ENCODE measurements at regions not wholly inside any gene's neighbourhood (a gene's known extent, or its start where the extent isn't known, plus 50 kb on each side); places are given as distances from the start of the nearest gene placed in this dataset.

DNA sequence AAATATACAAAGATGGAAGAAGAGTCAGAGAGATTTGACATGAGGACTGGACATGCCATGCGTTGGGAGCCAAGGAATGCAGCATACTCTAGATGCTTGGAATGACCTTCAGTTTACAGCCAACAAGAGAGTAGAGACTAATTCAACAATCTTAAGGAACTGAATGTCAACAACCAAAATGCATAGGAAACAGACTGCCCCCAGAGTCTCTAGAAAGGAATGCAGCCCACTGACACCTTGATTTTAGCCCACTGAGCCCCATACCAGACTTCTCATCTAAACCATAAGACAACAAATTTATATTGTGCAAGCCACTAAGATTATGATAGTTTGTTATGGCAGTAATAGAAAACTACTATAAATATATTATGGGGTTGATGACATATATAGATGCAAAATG, 611.2 kb downstream of the RPS29 start:
- no peak for DNase-seq

DNA sequence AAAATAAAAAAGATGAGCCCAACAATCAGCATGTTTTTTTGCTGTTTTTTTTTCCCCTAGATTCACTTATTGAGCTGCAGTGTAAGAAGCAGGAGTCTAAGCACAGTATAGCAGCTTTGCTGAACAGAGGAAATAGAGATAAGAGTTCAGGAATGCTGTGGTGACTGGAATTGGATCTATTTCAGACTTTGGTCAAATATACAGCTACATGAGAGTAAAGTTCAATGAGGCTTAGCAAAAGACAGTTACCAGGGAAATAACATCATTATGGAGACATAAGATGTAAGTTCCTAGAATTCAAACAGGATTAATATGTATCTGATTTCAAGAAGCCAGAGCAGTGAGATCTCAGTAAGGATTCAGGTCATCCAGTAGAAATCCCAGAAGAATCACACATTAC, 613.0 kb downstream of the RPS29 start:
- no peak for DNase-seq

DNA sequence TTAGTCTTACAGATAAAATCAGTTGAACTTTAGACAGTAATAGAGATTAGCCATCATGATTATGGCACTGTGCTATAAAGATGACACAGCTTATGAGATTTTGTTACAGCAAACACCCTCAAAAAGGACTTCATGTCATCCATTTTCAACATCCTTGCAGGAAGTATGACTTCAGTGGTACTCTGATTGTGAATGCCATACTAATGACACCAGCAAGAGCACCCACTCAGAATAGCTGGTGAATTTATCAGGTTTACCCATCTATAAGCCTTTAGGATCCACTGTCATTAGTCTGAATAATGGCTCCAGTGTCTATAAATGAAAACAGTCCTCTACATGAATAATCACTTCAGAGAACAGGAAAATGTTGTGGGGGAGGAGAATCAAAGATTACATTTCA, 615.2 kb downstream of the RPS29 start:
- DNase-seq, result no peak

DNA sequence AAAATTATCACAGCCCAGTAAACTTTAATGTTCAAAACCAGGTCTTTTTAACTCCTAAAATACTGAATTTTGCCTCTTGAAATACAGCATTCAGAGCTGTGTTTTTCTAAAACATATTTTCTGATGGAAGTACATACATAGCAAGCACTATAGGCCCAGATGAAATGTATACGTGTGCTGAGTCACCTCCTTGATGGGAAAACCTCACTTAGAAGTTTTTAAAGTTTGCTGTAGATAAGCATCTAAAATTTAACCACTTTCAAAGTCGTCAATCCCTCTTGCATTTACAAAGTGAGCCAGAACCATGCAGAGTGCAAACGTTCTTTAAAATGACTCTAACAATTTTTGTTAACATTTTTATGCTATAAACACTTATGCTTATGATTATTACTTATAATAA, 618.8 kb downstream of the RPS29 start:
- DNase-seq, result no peak

DNA sequence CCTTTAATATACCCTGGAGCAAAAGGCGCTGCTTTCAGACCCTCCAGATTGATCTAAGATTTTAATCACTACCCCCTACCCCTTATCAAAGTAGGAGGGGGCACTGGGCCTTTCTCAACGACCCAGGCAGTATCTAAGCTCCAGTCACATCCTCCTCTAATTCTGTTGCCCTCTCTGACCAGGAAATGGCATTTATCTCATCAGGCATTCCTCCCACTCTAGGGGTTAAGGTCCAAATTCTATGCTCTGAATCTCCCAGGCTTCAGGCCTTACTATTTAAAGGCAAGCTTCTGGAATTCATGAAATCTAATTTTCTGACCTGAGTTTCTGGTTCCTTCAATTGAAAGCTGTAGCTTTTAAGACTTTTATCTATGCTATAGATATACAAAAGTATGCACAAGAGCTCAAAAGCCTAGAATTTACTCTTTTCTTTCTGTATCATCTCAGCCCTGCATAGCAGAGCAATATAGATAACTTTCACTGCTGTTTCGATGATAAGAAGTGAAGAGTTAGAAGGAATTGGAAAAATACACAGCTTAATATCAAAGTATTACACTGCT, 622.9 kb downstream of the RPS29 start:
- no peak for DNase-seq

DNA sequence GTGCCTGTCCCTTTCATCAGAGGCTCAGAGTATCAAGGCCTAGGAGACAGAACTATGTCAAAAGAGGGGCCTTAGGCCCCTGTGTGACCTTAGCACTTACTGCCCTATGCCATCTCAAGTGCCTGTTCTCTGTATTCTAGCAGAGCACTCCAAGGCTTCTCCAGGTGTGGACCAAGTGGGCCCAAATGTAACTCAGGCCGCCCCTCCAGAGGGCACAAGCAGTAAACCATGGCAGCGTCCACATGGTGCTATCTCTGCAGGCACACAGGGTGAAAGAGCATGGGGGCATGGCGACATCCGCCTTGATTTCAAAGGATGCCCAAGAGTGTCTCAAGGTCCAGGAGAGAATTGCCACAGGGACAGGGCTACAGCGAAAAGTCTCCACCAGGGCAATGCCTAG, 628.7 kb downstream of the RPS29 start:
- no peak for DNase-seq

DNA sequence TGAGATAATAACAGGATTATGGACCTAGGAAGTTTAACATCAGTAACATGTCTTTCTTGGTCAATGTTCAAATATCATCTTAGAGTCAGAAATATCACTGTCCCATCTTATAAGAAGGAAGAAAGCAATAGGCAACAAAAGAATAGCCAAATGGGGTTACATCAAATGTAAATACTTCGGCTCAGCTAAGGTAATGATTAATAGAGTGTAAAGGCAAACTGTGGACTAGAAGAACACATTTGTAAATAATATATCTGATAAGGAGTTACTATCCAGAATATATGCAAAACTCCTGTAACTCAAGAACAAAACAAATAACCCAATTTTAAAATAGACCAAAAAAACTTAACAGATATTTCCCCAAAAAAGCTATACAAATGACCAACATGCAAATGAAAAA, 630.3 kb downstream of the RPS29 start:
- DNase-seq, result no peak

DNA sequence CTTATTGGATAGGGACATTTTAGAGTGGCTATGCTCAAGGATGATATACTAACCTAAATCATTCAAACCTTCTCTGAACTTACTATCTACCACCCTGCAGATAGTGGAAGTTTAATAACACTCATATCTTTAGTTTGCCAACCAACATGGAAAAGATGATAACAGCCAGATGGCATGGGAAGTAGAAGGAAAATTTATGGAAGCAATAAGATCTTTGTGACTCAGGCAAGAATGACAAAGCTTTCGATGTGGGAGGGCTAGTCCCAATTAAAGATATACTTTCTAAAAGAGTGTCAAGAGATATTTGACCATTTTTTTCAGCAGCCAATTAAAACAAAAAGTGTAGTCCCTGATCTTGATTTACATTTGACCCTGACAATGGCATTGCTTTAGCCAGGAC, 631.7 kb downstream of the RPS29 start:
- DNase-seq, result no peak

DNA sequence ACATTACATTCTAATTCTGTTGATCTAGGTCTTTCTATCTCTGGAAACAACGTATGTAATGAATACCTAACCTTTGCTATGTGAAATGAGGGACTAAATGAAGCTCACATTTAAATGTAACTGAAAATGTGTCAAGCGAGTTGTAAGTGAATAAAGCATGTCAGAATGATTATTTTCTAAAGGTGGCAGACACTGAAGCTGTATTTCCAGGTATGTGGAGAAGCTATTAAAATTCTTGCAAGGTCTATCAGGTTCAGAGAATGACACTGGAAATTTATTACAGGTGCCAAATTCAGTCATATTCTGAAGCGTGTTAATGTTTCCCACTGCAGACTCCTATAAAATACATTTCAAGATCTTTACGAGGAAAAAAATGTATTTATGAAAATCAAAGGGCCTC, 641.4 kb downstream of the RPS29 start:
- no peak for DNase-seq

DNA sequence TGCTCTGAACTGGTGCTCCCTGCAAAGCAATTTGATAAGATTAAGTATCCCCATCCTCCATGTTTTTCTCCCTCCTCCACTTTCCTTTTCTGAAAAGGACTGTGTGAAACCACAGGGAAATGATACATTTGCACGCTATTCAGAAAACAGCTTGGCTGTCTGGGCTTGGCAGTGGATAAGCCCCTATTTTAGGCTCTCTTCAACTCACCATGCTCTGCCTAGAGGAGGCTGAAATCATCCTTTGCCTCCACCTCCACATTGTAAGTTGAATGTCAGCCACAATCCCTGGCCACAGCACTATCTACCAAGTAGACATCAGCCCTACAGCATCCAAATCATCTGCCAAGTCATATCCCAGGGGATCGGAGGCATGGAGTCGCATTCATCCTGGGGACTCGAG, 642.3 kb downstream of the RPS29 start:
- no peak for DNase-seq

DNA sequence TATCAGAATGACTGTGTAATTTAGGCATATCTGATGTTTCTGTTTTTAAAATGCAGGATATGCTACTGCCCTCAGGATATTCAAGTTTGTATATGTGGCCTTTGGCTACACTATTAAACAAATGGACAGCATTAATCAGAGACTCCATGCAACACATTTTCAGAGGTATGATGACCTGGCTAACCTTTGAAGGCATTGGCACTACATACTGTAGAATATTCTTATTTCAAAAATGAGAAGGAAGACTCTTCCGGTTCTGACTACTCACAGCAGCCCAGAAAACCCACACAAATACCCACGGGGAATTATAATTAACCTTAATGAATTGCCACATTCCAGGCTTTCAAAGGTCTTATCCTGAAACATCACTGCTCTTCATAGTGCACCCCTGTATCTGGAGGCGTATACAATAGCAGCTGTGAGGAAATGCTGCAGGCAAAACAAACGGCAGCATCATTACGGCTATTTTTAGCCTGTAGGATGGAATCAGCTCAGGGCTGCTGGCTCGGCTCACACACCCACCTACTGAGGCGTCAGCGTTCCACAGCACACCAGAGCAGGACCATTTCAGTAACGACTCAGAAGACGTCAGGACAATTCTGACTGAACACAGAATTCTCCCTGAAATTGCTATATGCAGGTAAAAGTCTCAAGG, 648.5 kb downstream of the RPS29 start:
- no peak for DNase-seq

DNA sequence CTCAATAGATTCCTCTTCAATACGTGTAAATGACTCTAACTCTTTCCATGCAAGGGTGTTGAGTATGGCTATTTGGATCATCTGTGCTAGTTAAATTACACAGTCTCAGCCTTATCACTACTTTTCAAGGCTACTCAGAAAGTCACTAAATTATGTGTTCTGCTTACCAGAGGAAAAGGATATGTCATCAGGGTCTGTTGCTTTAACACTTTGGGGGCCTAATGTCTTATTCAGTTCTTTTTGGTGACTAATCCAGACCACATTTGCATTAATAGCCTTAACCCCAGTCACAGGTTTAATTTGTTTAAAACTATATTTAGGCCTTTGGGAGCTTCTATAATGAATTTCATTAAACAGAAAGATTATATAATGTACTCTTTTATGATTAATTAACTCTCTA, 649.3 kb downstream of the RPS29 start:
- no peak for DNase-seq

DNA sequence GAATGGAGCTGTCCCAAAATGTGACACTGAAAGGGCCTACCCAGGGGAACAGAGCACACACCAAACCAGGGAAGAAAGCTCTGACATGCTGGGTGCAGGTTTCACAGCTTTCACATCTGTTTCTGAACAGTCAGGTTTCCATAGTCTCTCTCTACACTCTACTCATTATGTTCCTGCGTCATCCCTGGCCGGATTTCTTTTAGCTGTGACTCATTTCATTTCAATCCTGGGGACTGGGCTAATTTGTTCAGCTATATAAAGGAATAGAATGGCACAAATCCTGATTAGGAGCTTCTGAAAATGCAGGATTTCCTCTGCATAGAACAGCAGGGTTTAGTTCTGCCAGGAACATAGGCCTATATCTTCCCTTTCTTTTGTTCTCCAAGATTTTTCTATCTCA, 649.8 kb downstream of the RPS29 start:
- no peak for DNase-seq

DNA sequence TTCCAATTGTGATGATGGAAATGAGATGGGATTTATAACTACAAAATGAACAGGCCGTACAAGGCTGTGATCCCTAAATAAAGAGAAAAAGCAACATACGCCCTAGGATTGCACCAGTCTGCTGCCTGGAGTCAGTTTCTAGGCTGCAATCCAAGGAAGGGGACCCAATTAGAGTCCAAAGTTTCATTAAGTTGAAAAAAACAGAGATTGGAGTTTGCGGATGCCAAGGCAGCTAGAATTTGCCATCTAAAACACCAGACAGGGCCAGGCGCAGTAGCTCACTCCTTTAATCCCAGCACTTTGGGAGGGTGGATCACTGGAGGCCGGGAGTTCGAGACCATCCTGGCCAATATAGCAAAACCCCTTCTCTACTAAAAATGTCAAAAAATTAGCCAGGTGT, 661.0 kb downstream of the RPS29 start:
- no peak for DNase-seq

DNA sequence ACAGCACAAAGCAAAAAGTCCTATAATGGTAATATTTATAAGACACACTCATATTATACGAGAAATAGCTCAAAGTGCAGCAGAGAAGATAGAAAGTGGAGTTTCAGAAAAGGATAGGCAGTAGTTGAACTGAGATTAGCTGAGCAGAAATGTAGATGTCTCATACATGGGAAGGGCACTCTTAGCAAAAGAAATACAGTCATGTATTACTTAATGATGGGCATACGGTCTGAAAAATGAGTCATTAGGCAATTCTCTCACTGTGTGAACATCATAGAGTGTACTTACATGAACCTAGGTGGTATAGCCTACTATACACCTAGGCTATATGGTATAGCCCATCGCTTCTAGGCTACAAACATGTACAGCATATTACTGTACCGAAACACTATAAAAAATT, 671.3 kb downstream of the RPS29 start:
- DNase-seq, result no peak

DNA sequence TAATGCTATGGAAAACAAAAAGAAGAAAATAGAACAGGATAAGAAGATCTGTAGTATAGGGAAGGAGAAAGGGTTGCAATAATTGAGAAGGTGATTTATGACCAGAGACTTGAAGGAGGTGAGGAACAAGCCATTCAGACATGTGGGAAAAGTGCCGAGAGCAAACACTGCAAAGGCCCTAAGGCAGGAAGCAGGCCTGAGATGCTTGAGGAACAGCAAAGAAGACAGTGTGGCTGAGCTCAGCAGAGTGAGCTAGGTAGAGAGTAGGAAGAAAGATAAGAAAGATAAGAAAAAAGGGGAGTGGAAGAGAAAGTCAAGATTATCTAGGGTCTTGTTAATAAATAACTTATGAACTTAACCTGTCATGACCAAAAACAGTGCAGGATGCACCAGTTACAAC, 671.8 kb downstream of the RPS29 start:
- no peak for DNase-seq

DNA sequence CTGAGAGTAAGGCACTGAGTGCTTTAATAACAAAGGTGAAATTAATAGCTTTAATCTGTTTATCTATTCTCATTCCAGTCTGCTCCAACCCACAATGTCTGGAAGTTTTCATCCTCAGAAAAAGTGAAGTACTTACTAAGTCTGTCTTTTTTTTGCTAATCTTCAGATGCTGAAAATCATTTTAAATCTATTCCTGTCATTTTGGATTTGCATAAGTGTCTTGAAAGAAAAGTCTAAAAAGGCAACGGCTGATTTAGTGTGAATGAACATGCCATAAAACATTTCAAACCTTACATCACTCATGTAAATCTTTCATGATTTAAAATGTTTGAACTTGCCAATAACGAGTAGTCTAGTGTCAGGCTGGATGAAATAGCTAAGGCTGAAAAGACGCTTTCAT, 685.6 kb downstream of the RPS29 start:
- DNase-seq, result no peak

DNA sequence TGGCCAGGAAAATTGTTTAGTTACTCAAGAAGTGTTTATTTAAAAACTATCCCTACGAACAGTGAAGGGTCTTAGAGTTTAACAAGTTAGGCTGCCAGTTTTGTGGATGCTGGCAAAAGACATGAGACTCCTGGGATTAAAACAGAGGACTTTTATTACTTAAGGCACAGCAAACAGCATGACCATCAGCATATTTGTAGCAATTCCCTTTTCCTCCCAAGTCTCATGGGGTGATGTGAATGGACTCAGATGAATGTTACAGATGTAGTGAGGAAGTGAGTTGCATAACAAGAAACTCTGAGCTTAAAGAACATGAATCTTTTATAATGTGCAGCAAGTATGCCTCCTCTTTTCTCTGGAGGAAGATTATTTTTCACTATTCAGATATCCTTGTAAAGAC, 695.8 kb downstream of the RPS29 start:
- DNase-seq, result no peak

DNA sequence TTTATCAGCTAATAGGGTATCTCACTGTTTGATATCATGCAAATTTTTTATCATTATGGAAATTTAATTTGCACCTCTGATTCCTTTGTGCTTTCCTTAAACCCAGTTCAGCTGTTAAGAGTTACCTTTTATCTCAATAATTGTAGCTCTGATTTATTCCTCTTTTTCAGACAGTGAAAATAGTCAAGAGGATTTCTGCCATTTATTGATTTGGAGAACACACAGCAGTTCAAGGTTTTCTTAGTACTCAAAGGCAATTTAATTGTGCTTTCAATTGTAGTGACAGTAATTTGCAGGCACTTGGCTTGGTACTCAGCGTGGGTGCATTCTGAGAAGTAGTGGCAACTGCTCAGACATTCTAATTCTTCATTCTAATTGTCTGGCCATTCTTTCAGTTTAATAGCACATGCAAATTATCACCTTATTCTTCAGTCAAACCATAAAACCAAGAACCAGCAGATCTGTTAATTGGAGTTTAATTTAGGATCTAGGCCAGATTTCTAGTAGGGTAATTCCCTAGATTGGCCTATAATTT, 709.3 kb downstream of the RPS29 start:
- no peak for DNase-seq

DNA sequence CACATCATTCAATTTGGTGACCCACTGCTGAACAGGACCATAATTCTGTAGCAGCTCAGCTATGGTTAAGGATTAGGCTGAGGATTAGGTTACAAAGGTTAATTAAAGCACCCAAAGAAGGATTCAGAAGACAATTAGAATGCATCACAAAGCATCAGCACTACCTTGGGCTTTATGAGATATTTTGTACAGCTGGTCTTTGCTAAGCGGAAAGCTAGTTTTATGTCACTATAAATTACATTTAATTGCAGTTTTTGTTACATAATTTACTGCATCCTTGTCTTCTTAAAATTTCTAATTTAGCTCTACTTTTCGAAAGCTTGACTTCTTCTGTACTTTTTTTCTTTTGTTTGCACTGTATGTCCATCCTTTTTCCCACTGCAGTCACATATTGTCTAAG, 711.5 kb downstream of the RPS29 start:
- no peak for DNase-seq

DNA sequence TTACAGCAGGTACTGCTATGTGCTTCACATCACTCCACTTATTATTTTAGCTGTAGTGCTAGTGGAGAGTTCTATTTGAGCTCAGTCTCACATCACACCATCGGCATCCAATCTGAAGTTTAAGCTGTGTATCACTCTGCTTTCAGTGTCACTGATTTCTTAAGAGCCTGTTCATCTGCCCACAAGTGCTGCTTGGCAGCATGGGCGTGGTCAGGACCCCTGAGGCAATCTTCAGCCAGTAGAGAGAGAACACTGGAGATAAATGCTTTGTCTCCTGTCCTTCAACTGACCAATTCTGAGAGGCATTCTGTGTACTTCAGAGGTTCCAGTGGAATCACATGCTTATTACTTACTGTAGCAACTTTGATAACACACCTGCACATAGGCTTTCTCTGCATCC, 728.8 kb downstream of the RPS29 start:
- no peak for DNase-seq

DNA sequence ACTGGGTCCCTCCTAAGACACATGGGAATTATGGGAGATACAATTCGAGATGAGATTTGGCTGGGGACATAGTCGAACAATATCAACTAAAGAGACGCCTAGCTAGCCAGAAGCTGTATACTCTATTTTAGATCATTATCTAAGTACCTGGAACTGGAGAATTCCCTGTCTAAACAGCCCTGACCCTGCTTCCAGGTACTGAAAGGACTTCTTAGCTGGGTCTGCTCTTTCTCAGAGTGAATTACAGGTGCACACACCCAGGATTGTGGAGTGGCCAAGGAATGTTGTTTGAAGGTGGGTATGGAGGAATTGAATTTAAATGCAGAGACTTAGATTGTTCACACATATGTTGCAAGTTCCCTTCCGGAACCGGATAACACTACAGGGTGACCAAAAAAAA, 733.0 kb downstream of the RPS29 start:
- DNase-seq, result no peak

DNA sequence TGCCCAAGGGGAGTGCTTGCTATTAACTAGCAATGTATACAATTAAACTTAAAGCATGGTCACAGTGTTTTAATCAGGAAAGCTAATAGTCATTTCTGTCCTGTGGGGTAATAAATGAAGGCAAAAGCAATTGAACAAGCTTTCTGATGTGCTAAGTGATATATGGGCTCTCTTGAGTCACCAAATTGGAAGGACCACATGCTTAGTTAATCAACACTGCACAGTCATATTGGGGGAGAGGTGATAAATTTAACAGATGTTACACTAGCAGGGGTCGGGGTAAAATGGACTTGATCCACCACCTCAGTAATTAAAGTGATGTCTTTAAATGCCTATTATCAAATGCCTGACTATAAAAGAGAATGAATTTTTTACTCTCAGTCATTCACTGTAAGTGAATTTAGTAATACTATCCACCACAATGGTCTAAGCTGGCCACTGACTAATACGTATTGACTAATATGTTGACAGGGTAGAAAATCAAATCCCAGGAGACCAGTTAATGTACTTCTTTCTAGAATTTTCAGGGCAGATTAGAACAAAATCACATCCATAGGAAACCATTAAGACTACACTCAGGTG, 736.3 kb downstream of the RPS29 start:
- DNase-seq, result no peak

DNA sequence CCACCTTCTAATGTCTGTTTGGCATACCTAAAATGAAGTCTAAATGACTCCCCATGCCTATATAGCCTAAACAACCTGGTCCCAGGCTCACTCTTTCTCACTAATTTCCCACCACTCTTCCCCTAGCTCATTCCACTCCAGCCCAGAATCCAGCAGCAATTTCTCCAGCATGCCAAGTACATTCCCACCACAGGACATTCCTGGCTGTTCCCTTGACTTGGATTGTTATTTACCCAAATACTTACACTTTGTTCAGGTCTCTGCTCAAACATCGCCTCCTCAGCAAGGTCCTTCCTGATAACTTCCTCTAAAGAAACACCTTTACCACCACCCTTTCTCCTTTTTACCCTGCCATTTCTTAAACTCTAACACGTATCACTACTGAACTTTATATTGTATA, 743.4 kb downstream of the RPS29 start:
- no peak for DNase-seq

DNA sequence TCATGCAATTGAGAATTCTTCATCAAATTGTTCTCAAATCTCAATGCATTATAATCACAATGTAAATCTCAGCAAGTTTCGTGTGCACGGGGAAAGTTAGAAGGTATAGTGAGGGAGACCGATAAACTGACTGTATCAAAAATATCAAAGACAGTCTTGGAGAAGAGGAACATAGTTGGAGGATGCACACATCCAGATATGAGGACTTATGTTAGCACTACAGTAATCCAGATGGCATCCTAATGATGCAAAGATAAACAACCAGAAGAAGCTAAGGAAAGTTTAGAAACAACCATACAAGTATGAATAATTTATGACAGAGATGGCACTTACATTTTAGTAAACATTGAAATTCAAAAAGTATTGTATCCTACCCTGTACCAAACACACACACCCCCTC, 760.1 kb downstream of the RPS29 start:
- DNase-seq, result no peak

Measured in CD4-positive, alpha-beta T cell treated with Interleukin-12 subunit alpha and Interleukin-12 subunit beta, for 1 hour (primary cell).